ENCODE measurements at regions not wholly inside any gene's neighbourhood (a gene's known extent, or its start where the extent isn't known, plus 50 kb on each side); places are given as distances from the start of the nearest gene placed in this dataset.
A peak's percentile ranks its signal among the peaks of the same experiment; 100 is the strongest.

- Mint-ChIP-seq H3K27ac (no peak overlapping the region), H3K9me3 (peaks cover 17% of the 10 kb centered on the region)
These were observed 149.2 kb upstream of the FBXO33 start for GRCh38 chr14:39581474-39581873.

GRCh38 chr14:39580696-39581095 is 148.5 kb upstream of the FBXO33 start:
- H3K4me3 Mint-ChIP-seq = no peak overlapping the region
- no peak for DNase-seq
- peaks cover 8% of the 10 kb centered on the region for H3K4me1 Mint-ChIP-seq
- no peak for TF ChIP-seq CTCF (IDR thresholded peaks at IDR 0.05)
- H3K27ac Mint-ChIP-seq = no peak overlapping the region
- no peaks in the 10 kb centered on the region for H3K36me3 Mint-ChIP-seq (ENCODE audit: low read depth)
- peaks cover 2% of the 10 kb centered on the region for H3K27me3 Mint-ChIP-seq (ENCODE audit: low read depth, poor library complexity)
- H3K9me3 Mint-ChIP-seq = peaks cover 21% of the 10 kb centered on the region

More at GRCh38 chr14:39581474-39581873, 149.2 kb upstream of the FBXO33 start:
- peaks cover 2% of the 10 kb centered on the region for H3K27me3 Mint-ChIP-seq (ENCODE audit: low read depth, poor library complexity)
- no peak for DNase-seq
- H3K4me1 Mint-ChIP-seq = peaks cover 8% of the 10 kb centered on the region
- H3K36me3 Mint-ChIP-seq (ENCODE audit: low read depth) = no peaks in the 10 kb centered on the region
- no peak overlapping the region for H3K4me3 Mint-ChIP-seq
- peak; percentile 9 for TF ChIP-seq CTCF (IDR thresholded peaks at IDR 0.05)

- no peak overlapping the region for H3K27ac Mint-ChIP-seq
- TF ChIP-seq CTCF (IDR thresholded peaks at IDR 0.05) = no peak
These were observed 144.5 kb upstream of the FBXO33 start for GRCh38 chr14:39576736-39577135.

GRCh38 chr14:39576258-39576657 is 144.0 kb upstream of the FBXO33 start:
- Mint-ChIP-seq H3K4me3 (no peak overlapping the region), H3K27me3 (ENCODE audit: low read depth, poor library complexity) (peaks cover 2% of the 10 kb centered on the region), H3K36me3 (ENCODE audit: low read depth) (no peaks in the 10 kb centered on the region), H3K27ac (no peak overlapping the region), H3K9me3 (peaks cover 36% of the 10 kb centered on the region), H3K4me1 (peaks cover 8% of the 10 kb centered on the region)
- TF ChIP-seq CTCF (IDR thresholded peaks at IDR 0.05) = no peak
- no peak for DNase-seq

More at GRCh38 chr14:39576736-39577135, 144.5 kb upstream of the FBXO33 start:
- DNase-seq = no peak
- Mint-ChIP-seq H3K4me3 (no peak overlapping the region), H3K9me3 (peaks cover 36% of the 10 kb centered on the region), H3K4me1 (peaks cover 8% of the 10 kb centered on the region), H3K27me3 (ENCODE audit: low read depth, poor library complexity) (peaks cover 2% of the 10 kb centered on the region), H3K36me3 (ENCODE audit: low read depth) (no peaks in the 10 kb centered on the region)

GRCh38 chr14:39568809-39569538 is 136.7 kb upstream of the FBXO33 start:
- no peak for DNase-seq
- no peak for TF ChIP-seq CTCF (IDR thresholded peaks at IDR 0.05)
- peaks cover 16% of the 10 kb centered on the region for H3K9me3 Mint-ChIP-seq
- H3K4me3 Mint-ChIP-seq = no peak overlapping the region
- H3K27ac Mint-ChIP-seq = peak overlapping the region; percentile 4
- H3K4me1 Mint-ChIP-seq = peaks cover 7% of the 10 kb centered on the region
- H3K36me3 Mint-ChIP-seq (ENCODE audit: low read depth) = no peaks in the 10 kb centered on the region
- no peaks in the 10 kb centered on the region for H3K27me3 Mint-ChIP-seq (ENCODE audit: low read depth, poor library complexity)

- H3K9me3 Mint-ChIP-seq = no peaks in the 10 kb centered on the region
- no peaks in the 10 kb centered on the region for H3K36me3 Mint-ChIP-seq (ENCODE audit: low read depth)
- H3K27ac Mint-ChIP-seq = no peak overlapping the region
- TF ChIP-seq CTCF (IDR thresholded peaks at IDR 0.05) = no peak
- no peak overlapping the region for H3K4me3 Mint-ChIP-seq
- peaks cover 7% of the 10 kb centered on the region for H3K4me1 Mint-ChIP-seq
- H3K27me3 Mint-ChIP-seq (ENCODE audit: low read depth, poor library complexity) = no peaks in the 10 kb centered on the region
- DNase-seq = no peak
These were observed 134.6 kb upstream of the FBXO33 start for GRCh38 chr14:39566795-39567194.
